M059J (cell line): ENCODE measurements at regions not wholly inside any gene's neighbourhood (a gene's known extent, or its start where the extent isn't known, plus 50 kb on each side); places are given as distances from the start of the nearest gene placed in this dataset.
"Not testable (repeated sequence)": the region's sequence is repeated elsewhere in the genome, so short reads cannot be mapped to it uniquely, and the experiment has no call there.

Source experiments
- DNase-seq: peaks from one replicate; pipeline ENCODE4 v3.0.0-alpha.2; 2012; ENCODE audit warnings: low read depth

- DNase-seq = no peak
Measured at GRCh38 chr2:8251856-8252255, 430.0 kb upstream of the ID2 start.

- DNase-seq = no peak
Measured at GRCh38 chr2:8252997-8253694, 428.7 kb upstream of the ID2 start.

- DNase-seq = no peak
Measured at GRCh38 chr2:8253781-8254180, 428.1 kb upstream of the ID2 start.

GRCh38 chr2:8254214-8254613, 427.6 kb upstream of the ID2 start:
- not testable (repeated sequence) for DNase-seq

- DNase-seq = no peak
Measured at GRCh38 chr2:8254791-8255447, 426.9 kb upstream of the ID2 start.

GRCh38 chr2:8255448-8255800, 426.4 kb upstream of the ID2 start:
- no peak for DNase-seq

GRCh38 chr2:8256905-8257304, 425.0 kb upstream of the ID2 start:
- DNase-seq = no peak

- no peak for DNase-seq
Measured at GRCh38 chr2:8257502-8257901, 424.4 kb upstream of the ID2 start.

- DNase-seq = no peak
Measured at GRCh38 chr2:8258406-8258805, 423.4 kb upstream of the ID2 start.

GRCh38 chr2:8259106-8259840, 422.6 kb upstream of the ID2 start:
- DNase-seq = no peak

- DNase-seq = no peak
Measured at GRCh38 chr2:8259841-8260178, 422.0 kb upstream of the ID2 start.

GRCh38 chr2:8260213-8260612, 421.6 kb upstream of the ID2 start:
- no peak for DNase-seq

GRCh38 chr2:8263901-8264300, 418.0 kb upstream of the ID2 start:
- no peak for DNase-seq

GRCh38 chr2:8264981-8265380, 416.9 kb upstream of the ID2 start:
- DNase-seq = no peak

- DNase-seq = no peak
Measured at GRCh38 chr2:8265476-8266226, 416.2 kb upstream of the ID2 start.

- DNase-seq = no peak
Measured at GRCh38 chr2:8266563-8266962, 415.3 kb upstream of the ID2 start.

- DNase-seq = no peak
Measured at GRCh38 chr2:8267048-8267447, 414.8 kb upstream of the ID2 start.

GRCh38 chr2:8267721-8268120, 414.1 kb upstream of the ID2 start:
- no peak for DNase-seq

- DNase-seq = no peak
Measured at GRCh38 chr2:8268172-8268783, 413.6 kb upstream of the ID2 start.

- no peak for DNase-seq
Measured at GRCh38 chr2:8270699-8271098, 411.2 kb upstream of the ID2 start.

GRCh38 chr2:8271461-8271860, 410.4 kb upstream of the ID2 start:
- DNase-seq = no peak

- no peak for DNase-seq
Measured at GRCh38 chr2:8276026-8276425, 405.8 kb upstream of the ID2 start.
